ENCODE measurements at regions not wholly inside any gene's neighbourhood (a gene's known extent, or its start where the extent isn't known, plus 50 kb on each side); places are given as distances from the start of the nearest gene placed in this dataset.

DNA sequence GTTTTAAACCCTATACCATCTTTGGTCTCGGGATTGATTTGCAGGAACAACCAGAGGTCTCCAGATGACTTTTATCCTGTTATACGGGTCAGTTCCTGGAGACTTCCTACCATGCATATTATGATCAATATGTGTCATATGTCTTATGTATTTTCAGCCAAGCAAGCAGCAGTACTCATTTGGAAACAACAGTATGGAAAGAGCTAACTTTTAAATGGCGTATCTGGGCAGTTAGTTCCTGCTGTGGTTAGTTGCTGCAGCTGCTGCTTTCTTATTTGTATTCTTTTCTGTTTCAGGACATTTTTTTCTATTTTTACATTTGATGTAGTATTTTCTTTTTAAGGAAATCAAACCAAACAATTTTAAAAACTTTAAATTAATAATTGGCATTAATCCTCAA, 207.5 kb downstream of the MANEA start:
- TF ChIP-seq, protein P1, sequence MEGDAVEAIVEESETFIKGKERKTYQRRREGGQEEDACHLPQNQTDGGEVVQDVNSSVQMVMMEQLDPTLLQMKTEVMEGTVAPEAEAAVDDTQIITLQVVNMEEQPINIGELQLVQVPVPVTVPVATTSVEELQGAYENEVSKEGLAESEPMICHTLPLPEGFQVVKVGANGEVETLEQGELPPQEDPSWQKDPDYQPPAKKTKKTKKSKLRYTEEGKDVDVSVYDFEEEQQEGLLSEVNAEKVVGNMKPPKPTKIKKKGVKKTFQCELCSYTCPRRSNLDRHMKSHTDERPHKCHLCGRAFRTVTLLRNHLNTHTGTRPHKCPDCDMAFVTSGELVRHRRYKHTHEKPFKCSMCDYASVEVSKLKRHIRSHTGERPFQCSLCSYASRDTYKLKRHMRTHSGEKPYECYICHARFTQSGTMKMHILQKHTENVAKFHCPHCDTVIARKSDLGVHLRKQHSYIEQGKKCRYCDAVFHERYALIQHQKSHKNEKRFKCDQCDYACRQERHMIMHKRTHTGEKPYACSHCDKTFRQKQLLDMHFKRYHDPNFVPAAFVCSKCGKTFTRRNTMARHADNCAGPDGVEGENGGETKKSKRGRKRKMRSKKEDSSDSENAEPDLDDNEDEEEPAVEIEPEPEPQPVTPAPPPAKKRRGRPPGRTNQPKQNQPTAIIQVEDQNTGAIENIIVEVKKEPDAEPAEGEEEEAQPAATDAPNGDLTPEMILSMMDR (IDR thresholded peaks at IDR 0.05; ENCODE audit: poor library complexity, severe bottlenecking), result no peak
- TF ChIP-seq EZH2 (IDR thresholded peaks at IDR 0.05; ENCODE audit: borderline replicate concordance, insufficient read depth, low read length, poor library complexity, severe bottlenecking), result no peak
- no peak for TF ChIP-seq TAF1 (IDR thresholded peaks at IDR 0.05; ENCODE audit: low read depth)
- TF ChIP-seq POLR2AphosphoS5 (IDR thresholded peaks at IDR 0.05), result no peak
- no peak for TF ChIP-seq SMC3 (conservative IDR thresholded peaks at IDR 0.05; ENCODE audit: poor library complexity)
- no peak for TF ChIP-seq RAD21 (conservative IDR thresholded peaks at IDR 0.05)
- no peak for TF ChIP-seq MXI1 (conservative IDR thresholded peaks at IDR 0.05; ENCODE audit: poor library complexity, severe bottlenecking)
